ENCODE measurements at regions not wholly inside any gene's neighbourhood (a gene's known extent, or its start where the extent isn't known, plus 50 kb on each side); places are given as distances from the start of the nearest gene placed in this dataset.

DNA sequence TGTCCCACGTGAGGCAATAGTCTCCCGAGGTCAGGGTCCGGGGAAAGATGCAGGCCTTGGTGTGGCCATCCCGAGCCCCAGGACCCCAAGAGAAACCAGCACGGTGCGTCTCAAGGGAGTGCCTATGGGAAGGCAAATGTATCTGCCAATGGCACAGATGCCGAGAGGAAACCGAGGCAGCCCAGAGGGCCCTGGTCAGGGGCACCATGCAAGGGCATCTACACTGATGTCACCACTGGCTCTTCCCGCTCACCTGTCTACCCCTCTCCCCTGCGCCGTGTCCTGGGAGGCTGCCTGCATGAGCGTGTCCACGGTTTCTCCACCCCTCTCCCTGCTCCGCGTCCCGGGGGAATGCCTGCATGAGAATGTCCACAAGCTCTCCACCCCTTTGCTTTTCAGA lies 1318.8 kb downstream of the TBC1D22A start:
- no peak for DNase-seq (ENCODE audit: low spot score)
- TF ChIP-seq, protein P1, sequence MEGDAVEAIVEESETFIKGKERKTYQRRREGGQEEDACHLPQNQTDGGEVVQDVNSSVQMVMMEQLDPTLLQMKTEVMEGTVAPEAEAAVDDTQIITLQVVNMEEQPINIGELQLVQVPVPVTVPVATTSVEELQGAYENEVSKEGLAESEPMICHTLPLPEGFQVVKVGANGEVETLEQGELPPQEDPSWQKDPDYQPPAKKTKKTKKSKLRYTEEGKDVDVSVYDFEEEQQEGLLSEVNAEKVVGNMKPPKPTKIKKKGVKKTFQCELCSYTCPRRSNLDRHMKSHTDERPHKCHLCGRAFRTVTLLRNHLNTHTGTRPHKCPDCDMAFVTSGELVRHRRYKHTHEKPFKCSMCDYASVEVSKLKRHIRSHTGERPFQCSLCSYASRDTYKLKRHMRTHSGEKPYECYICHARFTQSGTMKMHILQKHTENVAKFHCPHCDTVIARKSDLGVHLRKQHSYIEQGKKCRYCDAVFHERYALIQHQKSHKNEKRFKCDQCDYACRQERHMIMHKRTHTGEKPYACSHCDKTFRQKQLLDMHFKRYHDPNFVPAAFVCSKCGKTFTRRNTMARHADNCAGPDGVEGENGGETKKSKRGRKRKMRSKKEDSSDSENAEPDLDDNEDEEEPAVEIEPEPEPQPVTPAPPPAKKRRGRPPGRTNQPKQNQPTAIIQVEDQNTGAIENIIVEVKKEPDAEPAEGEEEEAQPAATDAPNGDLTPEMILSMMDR (IDR thresholded peaks at IDR 0.05; ENCODE audit: extremely low read depth, missing control alignments) = no peak

DNA sequence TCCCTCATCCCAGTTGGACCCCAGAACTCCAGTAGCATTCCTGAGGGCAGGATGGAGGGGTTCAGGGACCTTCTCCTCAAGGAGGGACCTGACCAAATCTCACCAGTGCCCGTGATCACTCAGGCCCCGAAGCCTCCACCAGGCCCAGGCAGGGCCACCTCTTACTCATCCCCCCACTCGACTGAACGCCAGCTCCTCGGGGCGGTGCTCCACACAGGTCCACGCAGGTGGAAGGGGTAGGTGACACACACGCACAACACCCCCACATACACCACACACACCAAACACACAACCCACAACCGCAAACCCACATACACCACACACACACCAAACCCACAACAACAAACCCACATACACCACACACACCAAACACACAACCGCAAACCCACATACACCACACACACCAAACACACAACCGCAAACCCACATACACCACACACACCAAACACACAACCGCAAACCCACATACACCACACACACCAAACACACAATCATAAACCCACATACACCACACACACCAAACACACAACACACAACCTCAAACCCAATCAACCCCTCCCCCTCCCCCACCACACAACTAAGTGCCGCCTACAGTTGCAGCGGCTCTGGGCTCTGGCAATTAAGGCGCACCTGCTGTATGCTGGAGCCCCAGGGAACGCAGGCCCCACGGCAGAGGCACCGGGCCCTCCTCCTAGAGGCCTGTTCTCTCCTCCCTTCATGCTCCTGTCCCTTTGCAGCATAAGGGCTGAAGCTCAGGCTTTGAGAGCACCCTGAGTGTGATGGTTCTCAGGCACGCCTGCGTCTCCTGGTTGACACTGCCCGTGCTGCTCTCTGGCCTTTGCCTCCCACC lies 1318.1 kb downstream of the TBC1D22A start:
- TF ChIP-seq, protein P1 (IDR thresholded peaks at IDR 0.05; ENCODE audit: extremely low read depth, missing control alignments) = no peak
- no peak for DNase-seq (ENCODE audit: low spot score)

DNA sequence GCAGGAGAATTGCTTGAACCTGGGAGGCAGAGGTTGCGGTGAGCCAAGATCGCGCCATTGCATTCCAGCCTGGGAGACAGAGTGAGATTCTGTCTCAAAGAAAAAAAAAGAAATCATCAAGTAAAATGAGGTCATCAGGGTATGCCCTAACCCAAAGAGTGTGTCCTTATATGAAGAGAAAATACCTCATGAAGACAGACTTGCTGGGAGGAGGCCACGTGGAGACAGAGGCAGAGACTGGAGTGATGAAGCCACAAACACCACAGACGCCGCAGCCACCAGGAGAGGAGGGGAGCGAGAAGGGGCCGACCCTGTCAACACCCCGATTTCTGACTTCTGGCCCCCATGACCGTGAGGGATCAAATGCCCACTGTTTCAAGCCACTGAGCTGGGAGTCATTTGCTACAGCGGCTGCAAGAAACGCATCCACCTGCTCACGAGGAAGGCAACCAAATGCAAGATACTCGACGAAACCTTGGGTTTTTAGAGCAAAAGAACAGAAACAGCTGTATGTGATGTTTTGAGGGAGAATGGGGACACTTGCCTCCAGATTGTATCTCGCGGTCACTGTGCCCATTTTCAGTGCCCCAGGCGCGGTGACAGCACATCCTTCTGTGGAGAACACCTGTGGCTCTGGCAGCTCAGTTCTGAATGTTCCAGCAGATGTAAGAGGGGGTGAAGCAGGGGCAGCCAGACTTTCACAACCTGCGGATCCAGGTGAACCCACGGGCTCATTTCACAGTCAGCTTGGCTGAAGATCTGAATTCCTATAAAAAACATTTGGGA lies 1317.2 kb downstream of the TBC1D22A start:
- DNase-seq (ENCODE audit: low spot score) = no peak
- TF ChIP-seq, protein P1 (IDR thresholded peaks at IDR 0.05; ENCODE audit: extremely low read depth, missing control alignments) = no peak

DNA sequence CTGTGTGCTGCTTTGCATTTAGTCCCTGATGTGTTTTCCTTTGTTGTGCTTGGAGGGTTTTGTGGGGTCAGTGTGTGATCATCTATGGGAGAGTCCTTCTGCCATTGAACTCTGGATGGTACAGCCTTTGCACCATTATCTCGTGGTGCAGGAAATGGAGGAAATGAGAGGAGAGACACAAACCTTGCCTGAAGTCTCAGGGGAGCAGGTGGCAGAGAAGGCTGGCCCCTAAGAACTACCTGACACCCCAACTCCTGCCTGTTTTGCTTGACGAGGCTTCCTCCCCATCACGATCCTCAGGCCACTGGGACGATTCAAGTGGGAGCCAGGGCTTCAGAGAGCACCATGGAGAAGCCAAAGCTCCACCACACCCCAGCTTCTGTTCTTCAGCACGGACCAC lies 1316.4 kb downstream of the TBC1D22A start:
- no peak for DNase-seq (ENCODE audit: low spot score)
- TF ChIP-seq, protein P1 (IDR thresholded peaks at IDR 0.05; ENCODE audit: extremely low read depth, missing control alignments) = no peak

DNA sequence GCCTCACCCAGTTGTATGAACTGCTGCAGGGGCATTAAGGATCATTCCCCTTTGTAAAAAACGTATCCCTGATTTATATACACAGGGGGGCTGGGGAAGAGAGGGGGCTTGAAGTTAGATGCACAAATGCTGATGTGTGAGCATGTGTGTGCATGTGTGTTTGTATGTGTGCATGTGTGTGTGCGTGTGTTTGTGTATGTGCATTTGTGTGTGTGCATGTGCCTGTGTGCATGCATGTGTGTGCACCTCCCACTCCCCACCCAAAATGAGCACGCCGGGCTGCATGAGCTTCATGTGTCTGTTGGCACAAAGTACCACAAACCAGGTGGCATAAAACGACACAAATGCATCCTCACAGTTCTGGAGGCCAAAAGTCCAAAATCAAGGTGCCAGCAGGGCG lies 1315.2 kb downstream of the TBC1D22A start:
- TF ChIP-seq, protein P1 (IDR thresholded peaks at IDR 0.05; ENCODE audit: extremely low read depth, missing control alignments) = no peak
- no peak for DNase-seq (ENCODE audit: low spot score)

DNA sequence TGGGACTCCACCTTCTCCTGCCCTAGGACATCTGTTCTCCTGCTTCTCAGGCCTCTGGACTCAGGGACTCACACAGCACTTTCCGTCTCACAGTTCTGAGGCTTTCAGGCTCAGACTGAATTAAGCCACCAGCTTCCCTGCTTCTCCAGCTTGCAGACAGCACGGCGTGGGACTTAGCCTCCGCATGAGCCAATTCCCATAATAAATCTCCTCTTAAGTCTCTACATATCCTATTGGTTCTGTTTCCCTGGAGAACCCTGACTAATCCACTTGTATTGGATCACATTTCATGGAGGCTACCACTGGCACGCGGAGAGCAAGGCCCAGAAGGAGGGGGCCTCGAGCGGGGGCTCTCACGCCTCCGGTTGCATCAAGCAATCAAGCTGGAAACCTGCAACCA lies 1313.6 kb downstream of the TBC1D22A start:
- TF ChIP-seq, protein P1 (IDR thresholded peaks at IDR 0.05; ENCODE audit: extremely low read depth, missing control alignments) = no peak
- DNase-seq (ENCODE audit: low spot score) = no peak

DNA sequence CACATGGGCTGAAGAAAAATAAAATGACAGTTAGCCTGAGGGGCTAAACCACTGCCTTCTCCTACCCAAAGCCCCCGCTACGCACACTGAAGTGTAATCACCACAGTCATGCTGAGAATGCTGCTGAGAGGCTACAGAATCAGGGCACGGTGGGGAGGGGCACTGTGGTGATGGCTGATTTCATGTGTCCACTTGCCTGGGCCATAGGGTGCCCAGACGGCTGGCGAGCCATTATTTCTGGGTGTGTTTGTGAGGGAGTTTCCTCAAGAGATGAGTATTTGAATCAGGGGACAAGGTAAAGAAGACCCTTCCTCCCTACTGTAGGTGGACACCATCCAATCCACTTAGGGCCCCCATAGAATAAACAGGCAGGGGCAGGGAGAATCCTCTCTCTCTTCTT lies 1313.2 kb downstream of the TBC1D22A start:
- no peak for DNase-seq (ENCODE audit: low spot score)
- TF ChIP-seq, protein P1 (IDR thresholded peaks at IDR 0.05; ENCODE audit: extremely low read depth, missing control alignments) = no peak

Measured in GM20000 (cell line).